HG02852 (cell line): ENCODE measurements at regions not wholly inside any gene's neighbourhood (a gene's known extent, or its start where the extent isn't known, plus 50 kb on each side); places are given as distances from the start of the nearest gene placed in this dataset.

Source experiments
- ATAC-seq: cut with Tn5 transposase; IDR thresholded peaks from one replicate; pipeline ENCODE4 v1.9.1; 2021; ENCODE audit warnings: mild to moderate bottlenecking, moderate library complexity; ENCODE audit not compliant: unreplicated experiment

GRCh38 chr4:187541666-187542065 is 453.9 kb upstream of the ZFP42 start:
- ATAC-seq: no peak

- no peak for ATAC-seq
Measured at GRCh38 chr4:187544461-187545053, 451.0 kb upstream of the ZFP42 start.

- ATAC-seq: no peak
Measured at GRCh38 chr4:187547316-187547715, 448.3 kb upstream of the ZFP42 start.

GRCh38 chr4:187550256-187550950 is 445.2 kb upstream of the ZFP42 start:
- ATAC-seq: no peak

GRCh38 chr4:187552781-187553180 is 442.8 kb upstream of the ZFP42 start:
- no peak for ATAC-seq

- no peak for ATAC-seq
Measured at GRCh38 chr4:187555174-187555573, 440.4 kb upstream of the ZFP42 start.

GRCh38 chr4:187558391-187558790 is 437.2 kb upstream of the ZFP42 start:
- no peak for ATAC-seq

- no peak for ATAC-seq
Measured at GRCh38 chr4:187562345-187562744, 433.2 kb upstream of the ZFP42 start.

- ATAC-seq: no peak
Measured at GRCh38 chr4:187565416-187565815, 430.2 kb upstream of the ZFP42 start.

- no peak for ATAC-seq
Measured at GRCh38 chr4:187569871-187570270, 425.7 kb upstream of the ZFP42 start.

- no peak for ATAC-seq
Measured at GRCh38 chr4:187575706-187576105, 419.9 kb upstream of the ZFP42 start.

- ATAC-seq: no peak
Measured at GRCh38 chr4:187576751-187577150, 418.8 kb upstream of the ZFP42 start.

GRCh38 chr4:187577941-187578480 is 417.6 kb upstream of the ZFP42 start:
- ATAC-seq: no peak

GRCh38 chr4:187586892-187587291 is 408.7 kb upstream of the ZFP42 start:
- ATAC-seq: no peak

GRCh38 chr4:187598196-187598595 is 397.4 kb upstream of the ZFP42 start:
- no peak for ATAC-seq

- no peak for ATAC-seq
Measured at GRCh38 chr4:187602339-187603092, 393.1 kb upstream of the ZFP42 start.

GRCh38 chr4:187603093-187604025 is 392.2 kb upstream of the ZFP42 start:
- no peak for ATAC-seq

GRCh38 chr4:187604984-187605383 is 390.6 kb upstream of the ZFP42 start:
- ATAC-seq: no peak

- ATAC-seq: peak; percentile 80
Measured at GRCh38 chr4:187606581-187606980, 389.0 kb upstream of the ZFP42 start.

GRCh38 chr4:187608001-187608421 is 387.6 kb upstream of the ZFP42 start:
- no peak for ATAC-seq

- no peak for ATAC-seq
Measured at GRCh38 chr4:187612301-187612700, 383.3 kb upstream of the ZFP42 start.
